Dendritic cell treated with granulocyte-macrophage colony-stimulating factor and Interleukin-4, amounts not matched to agents 40 ng/mL and 50 ng/mL, for 4 days (primary cell): ENCODE measurements at regions not wholly inside any gene's neighbourhood (a gene's known extent, or its start where the extent isn't known, plus 50 kb on each side); places are given as distances from the start of the nearest gene placed in this dataset.

Experiments
- H3K27ac Mint-ChIP-seq: one replicate; pipeline ENCODE4 v1.8.0; 2022; ENCODE audit warnings: mild to moderate bottlenecking, mixed read lengths
- H3K27me3 Mint-ChIP-seq: one replicate; pipeline ENCODE4 v1.8.0; 2022; ENCODE audit warnings: mild to moderate bottlenecking, mixed read lengths
- H3K36me3 Mint-ChIP-seq: one replicate; pipeline ENCODE4 v1.8.0; 2022; ENCODE audit warnings: low read depth, mixed read lengths
- H3K4me1 Mint-ChIP-seq: one replicate; pipeline ENCODE4 v1.8.0; 2022; ENCODE audit warnings: low read depth, mixed read lengths
- H3K4me3 Mint-ChIP-seq: one replicate; pipeline ENCODE4 v1.8.0; 2022; ENCODE audit warnings: mild to moderate bottlenecking, moderate library complexity, mixed read lengths
- H3K9me3 Mint-ChIP-seq: one replicate; pipeline ENCODE4 v1.8.0; 2022; ENCODE audit warnings: mixed read lengths
- intact Hi-C: fragments of 100-400 bp; cut with micrococcal nuclease; formaldehyde crosslinking; loops from one replicate; pipeline ENCODE4 v1.15.0; 2022

DNA sequence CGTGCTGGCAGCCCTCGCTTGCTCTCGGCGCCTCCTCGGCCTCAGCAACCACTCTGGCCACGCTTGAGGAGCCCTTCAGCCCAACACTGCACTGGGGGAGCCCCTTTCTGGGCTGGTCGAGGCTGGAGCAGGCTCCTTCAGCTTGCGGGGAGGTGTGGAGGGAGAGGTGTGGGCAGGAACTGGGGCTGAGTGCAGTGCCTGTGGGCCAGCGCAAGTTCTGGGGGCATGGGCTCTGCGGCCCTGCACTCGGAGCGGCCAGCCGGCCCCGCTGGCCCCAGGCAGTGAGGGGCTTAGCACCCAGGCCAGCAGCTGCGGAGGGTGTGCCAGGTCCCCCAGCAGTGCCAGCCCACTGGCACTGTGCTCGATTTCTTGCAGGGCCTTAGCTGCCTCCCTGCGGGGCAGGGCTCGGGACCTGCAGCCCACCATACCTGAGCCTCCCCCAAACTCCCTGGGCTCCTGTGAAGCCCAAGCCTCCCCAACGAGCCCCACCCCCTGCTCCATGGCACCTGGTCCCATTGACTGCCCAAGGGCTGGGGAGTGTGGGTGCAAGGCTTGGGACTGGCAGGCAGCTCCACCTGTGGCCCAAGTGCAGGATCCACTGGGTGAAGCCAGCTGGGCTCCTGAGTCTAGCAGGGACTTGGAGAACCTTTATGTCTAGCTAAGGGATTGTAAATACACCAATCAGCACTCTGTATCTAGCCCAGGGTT is 556.8 kb downstream of the GABRG1 start:
- Mint-ChIP-seq H3K27ac (no peak overlapping the region), H3K4me1 (no peaks in the 10 kb centered on the region), H3K36me3 (no peaks in the 10 kb centered on the region), H3K9me3 (peaks cover 19% of the 10 kb centered on the region), H3K27me3 (no peaks in the 10 kb centered on the region), H3K4me3 (no peak overlapping the region)
- intact Hi-C loops, result no loop called here

DNA sequence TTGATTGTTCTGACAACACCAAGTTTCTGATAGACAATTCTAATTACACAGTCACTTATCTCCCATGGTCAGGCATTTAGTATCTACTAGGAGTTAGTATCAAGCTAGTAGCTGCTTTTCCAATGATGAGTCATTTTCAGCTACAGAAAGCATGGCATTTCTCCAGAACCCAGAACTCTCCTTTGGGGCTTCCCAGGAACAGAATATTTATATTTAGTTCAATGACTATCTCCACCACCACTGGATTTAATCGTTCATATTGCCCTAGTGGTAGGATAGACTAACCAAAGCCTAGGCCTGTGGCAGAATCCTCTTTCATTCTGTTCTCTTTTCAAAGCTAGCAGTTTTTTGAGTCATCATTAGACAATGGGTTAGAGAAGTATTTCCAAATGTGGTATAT is 569.4 kb downstream of the GABRG1 start:
- peaks cover 10% of the 10 kb centered on the region for H3K9me3 Mint-ChIP-seq
- intact Hi-C loops, result no loop called here
- no peaks in the 10 kb centered on the region for H3K36me3 Mint-ChIP-seq

DNA sequence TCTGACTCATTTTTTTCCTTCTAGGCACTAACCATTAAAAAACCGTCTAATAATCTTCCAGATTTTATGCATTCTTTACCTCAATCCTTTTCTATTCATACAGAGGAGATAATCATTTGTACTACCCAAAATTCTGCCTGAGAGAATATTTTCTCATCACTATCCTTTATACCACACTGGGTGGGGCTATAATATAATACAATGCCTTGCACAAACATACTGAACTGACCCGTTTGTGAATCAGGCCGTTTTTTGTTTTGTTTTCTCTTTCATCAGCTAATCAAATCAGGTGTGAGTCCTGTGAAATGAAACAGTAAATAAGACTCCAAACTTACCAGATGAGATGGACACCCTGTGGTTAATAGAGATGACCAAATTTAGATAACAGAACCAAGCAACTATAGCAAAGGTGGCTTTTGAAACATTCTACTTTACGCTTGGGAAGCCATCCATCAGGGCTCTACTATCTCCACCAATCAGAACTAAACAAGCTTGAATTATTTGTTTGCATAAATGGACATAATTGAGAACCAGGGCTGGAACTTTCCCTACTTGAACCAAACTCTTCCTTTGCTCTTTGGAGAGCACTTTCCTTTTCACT is 573.0 kb downstream of the GABRG1 start:
- no peaks in the 10 kb centered on the region for H3K9me3 Mint-ChIP-seq
- no peaks in the 10 kb centered on the region for H3K27me3 Mint-ChIP-seq
- H3K4me1 Mint-ChIP-seq, result no peaks in the 10 kb centered on the region
- no peak overlapping the region for H3K27ac Mint-ChIP-seq
- H3K36me3 Mint-ChIP-seq, result no peaks in the 10 kb centered on the region
- no peak overlapping the region for H3K4me3 Mint-ChIP-seq
- intact Hi-C loops, result no loop called here

More for the DNA sequence above, 569.4 kb downstream of the GABRG1 start:
- Mint-ChIP-seq H3K4me3 (no peak overlapping the region), H3K27me3 (no peaks in the 10 kb centered on the region), H3K27ac (no peak overlapping the region), H3K4me1 (no peaks in the 10 kb centered on the region)

DNA sequence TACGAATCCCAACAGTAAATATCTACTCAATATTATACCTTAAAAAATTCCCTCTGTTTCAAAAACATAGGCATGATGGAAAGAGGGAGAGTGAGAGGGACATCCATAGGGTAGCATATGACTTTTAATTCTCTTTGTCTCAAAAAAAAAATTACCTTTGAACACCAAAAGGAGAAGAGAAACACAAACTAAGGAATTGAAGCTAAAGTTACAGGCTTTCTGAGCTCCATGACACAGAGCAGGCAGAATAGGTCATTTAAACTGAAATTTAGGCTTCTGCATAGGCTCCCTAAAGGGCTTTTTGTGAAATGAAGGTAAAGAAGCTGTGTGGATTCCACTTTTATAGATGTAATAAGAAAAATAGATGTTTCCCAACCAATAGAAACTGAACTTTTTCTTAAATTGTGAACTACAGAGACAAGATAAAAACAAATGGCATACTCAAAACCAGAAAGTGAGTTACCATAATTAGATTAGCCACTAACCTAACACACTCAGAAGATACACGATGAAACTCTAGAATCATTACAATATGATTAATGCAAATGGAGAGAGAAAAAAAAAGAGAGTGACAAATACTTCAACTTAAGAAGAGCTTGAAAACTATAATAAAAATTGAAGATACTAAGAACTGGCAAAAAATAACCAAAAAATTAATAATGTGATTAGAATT is 584.6 kb downstream of the GABRG1 start:
- intact Hi-C loops, result no loop called here
- no peak overlapping the region for H3K4me3 Mint-ChIP-seq
- H3K9me3 Mint-ChIP-seq, result peaks cover 42% of the 10 kb centered on the region
- no peaks in the 10 kb centered on the region for H3K27me3 Mint-ChIP-seq
- H3K4me1 Mint-ChIP-seq, result no peaks in the 10 kb centered on the region
- H3K27ac Mint-ChIP-seq, result no peak overlapping the region
- H3K36me3 Mint-ChIP-seq, result no peaks in the 10 kb centered on the region

DNA sequence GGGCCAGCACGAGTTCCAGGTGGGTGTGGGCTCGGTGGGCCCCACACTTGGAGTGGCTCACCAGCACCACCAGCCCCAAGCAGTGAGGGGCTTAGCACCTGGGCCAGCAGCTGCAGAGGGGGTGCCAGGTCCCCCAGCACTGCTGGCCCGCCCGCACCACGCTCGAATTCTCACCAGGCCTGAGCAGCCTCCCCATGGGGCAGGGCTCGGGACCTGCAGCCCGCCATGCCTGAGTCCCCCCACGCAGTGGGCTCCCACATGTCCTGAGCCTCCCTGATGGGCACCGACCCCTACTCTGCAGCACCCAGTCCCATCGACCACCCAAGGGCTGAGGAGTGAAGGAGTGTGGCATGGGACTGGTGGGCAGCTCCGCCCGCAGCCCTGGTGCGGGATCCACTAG is 593.4 kb downstream of the GABRG1 start:
- H3K27me3 Mint-ChIP-seq, result no peaks in the 10 kb centered on the region
- no peaks in the 10 kb centered on the region for H3K4me1 Mint-ChIP-seq
- H3K9me3 Mint-ChIP-seq, result peaks cover 60% of the 10 kb centered on the region
- intact Hi-C loops, result no loop called here
- no peak overlapping the region for H3K4me3 Mint-ChIP-seq
- no peak overlapping the region for H3K27ac Mint-ChIP-seq
- H3K36me3 Mint-ChIP-seq, result no peaks in the 10 kb centered on the region

DNA sequence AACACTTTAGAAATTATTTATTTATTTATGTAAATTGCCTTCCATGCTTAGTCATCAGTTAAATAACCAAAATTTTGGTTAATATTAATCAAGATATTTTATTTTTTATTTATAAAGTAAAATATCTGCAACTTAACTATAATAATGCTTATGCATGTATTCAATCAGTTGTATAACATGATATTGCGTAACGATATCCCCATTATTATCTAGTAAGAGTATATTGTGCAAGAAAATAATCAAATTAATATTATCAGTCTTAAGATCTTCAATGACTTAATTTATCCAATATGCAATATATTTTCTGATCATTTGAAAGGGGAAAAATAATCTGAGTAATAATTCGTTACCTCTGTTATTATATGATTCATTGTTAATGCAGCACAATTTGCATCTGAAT is 596.7 kb downstream of the GABRG1 start:
- Mint-ChIP-seq H3K27me3 (no peaks in the 10 kb centered on the region), H3K27ac (no peak overlapping the region), H3K36me3 (no peaks in the 10 kb centered on the region), H3K4me3 (no peak overlapping the region), H3K4me1 (no peaks in the 10 kb centered on the region), H3K9me3 (peaks cover 27% of the 10 kb centered on the region)
- intact Hi-C loops, result no loop called here

DNA sequence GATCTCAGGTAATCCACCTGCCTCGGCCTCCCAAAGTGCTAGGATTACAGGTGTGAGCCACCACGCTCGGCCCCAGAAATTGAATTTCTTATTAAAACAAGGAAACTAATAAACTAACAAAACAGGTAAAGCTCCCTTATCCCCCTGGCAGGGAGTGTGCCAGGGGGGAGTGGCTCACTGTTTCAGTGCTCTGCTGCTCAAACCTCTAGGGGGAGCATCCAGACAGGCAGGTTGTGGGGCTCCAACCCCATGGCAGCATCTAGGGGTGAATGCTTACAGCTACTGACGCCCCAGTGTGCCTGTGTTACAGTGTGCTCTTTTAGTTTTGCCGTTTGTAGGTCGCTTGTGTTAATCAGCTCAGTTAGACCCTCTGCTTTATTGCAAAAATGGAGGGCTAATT is 605.0 kb downstream of the GABRG1 start:
- Mint-ChIP-seq H3K4me1 (no peaks in the 10 kb centered on the region), H3K27ac (no peak overlapping the region), H3K36me3 (no peaks in the 10 kb centered on the region), H3K9me3 (peaks cover 9% of the 10 kb centered on the region), H3K27me3 (no peaks in the 10 kb centered on the region), H3K4me3 (no peak overlapping the region)
- intact Hi-C loops, result no loop called here

DNA sequence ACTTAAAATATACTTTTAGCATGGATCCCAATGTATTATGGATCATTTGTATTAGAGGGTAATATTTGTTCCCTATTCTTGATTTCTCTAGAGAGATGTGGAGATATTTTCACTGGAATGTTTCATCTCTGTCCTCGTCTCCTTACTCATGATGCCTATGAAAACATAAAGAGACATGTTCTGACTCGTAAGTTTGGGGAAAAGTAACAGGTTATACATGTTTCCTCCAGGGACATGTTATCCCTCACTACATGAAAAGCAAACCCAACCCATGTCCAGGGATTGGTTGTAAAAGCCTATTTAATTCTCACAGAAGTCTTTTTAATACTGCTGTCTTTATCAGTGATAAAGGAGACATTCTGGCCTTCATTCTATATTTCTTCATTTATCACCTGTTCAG is 621.4 kb downstream of the GABRG1 start:
- Mint-ChIP-seq H3K9me3 (no peaks in the 10 kb centered on the region), H3K36me3 (no peaks in the 10 kb centered on the region), H3K4me3 (no peak overlapping the region), H3K4me1 (no peaks in the 10 kb centered on the region), H3K27me3 (no peaks in the 10 kb centered on the region), H3K27ac (no peak overlapping the region)
- intact Hi-C loops, result no loop called here

DNA sequence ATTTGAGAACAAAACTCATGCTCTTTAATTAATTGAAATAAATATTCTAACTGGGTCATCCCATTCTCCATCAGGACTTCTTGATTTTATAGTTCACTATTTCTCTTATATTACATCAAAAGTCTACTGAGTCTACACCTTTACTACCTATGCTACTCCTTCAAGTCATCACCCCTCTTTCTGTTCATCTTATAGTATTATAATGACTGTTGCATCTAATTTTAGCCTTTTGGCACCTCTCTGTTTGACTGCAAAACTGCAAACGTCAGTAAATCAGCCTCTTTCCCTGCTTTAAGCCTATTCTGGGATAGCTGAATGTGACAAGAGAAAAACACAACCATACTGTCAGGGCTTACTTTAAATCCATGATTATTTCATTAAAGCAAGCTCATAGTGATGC is 639.1 kb downstream of the GABRG1 start:
- Mint-ChIP-seq H3K27me3 (no peaks in the 10 kb centered on the region), H3K27ac (no peak overlapping the region), H3K36me3 (no peaks in the 10 kb centered on the region), H3K9me3 (no peaks in the 10 kb centered on the region), H3K4me1 (no peaks in the 10 kb centered on the region), H3K4me3 (no peak overlapping the region)
- intact Hi-C loops, result no loop called here

DNA sequence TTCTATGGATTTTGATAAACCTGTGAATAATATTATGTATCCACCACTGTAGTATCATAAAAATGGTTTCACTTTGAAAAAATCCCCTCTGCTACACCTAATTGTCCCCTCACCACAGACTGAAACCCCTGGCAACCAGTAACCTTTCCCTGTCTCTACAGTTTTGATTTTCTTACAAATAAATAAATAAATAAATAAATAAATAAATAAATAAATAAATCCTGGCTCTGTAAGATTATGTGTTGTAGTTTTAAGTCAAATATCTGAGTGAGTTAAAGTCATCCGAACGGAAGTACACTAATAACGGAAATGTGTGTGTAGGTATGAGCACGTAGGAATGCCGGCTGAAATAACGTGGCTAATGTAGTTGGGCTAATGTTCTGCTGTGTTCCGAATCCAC is 641.5 kb downstream of the GABRG1 start:
- intact Hi-C loops, result no loop called here
- H3K27ac Mint-ChIP-seq, result no peak overlapping the region
- no peak overlapping the region for H3K4me3 Mint-ChIP-seq
- H3K27me3 Mint-ChIP-seq, result no peaks in the 10 kb centered on the region
- H3K9me3 Mint-ChIP-seq, result no peaks in the 10 kb centered on the region
- no peaks in the 10 kb centered on the region for H3K4me1 Mint-ChIP-seq
- H3K36me3 Mint-ChIP-seq, result no peaks in the 10 kb centered on the region

DNA sequence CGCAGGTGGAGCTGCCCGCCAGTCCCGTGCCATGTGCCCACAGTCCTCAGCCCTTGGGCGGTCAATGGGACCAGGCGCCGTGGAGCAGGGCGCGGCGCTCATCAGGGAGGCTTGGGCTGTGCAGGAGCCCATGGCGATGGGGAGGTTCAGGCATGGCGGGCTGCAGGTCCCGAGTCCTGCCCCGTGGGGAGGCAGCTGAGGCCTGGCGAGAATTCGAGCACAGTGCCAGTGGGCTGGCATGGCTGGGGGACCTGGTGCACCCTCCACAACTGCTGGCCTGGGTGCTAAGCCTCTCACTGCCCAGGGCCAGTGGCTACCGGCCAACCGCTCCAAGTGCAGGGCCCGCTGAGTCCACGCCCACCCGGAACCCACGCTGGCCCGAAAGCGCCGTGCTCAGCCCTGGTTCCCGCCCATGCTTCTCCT is 646.5 kb downstream of the GABRG1 start:
- intact Hi-C loops, result no loop called here
- Mint-ChIP-seq H3K36me3 (no peaks in the 10 kb centered on the region), H3K27ac (no peak overlapping the region), H3K4me3 (no peak overlapping the region), H3K27me3 (no peaks in the 10 kb centered on the region), H3K4me1 (no peaks in the 10 kb centered on the region), H3K9me3 (peaks cover 16% of the 10 kb centered on the region)

DNA sequence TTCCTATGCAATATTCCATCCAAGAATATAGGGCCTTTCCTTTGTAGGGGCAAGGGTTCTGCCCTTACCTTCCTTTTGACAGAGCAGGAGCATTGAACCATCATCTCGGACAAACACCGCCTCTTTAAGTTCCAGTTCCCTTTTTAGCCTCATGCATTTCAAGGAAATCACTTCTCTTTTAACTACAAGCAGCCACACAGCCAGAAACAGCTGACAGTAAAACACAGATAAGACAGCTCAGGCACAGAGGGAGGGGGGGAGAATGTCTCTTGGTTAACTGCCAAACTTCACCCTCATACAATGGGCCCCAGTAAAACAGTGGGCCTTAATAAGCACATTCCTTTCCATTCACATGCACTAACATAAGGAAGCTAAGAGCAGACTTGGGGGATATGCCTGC is 648.3 kb downstream of the GABRG1 start:
- no peak overlapping the region for H3K4me3 Mint-ChIP-seq
- no peaks in the 10 kb centered on the region for H3K36me3 Mint-ChIP-seq
- no peaks in the 10 kb centered on the region for H3K27me3 Mint-ChIP-seq
- H3K9me3 Mint-ChIP-seq, result peaks cover 16% of the 10 kb centered on the region
- no peaks in the 10 kb centered on the region for H3K4me1 Mint-ChIP-seq
- no peak overlapping the region for H3K27ac Mint-ChIP-seq
- intact Hi-C loops, result no loop called here

DNA sequence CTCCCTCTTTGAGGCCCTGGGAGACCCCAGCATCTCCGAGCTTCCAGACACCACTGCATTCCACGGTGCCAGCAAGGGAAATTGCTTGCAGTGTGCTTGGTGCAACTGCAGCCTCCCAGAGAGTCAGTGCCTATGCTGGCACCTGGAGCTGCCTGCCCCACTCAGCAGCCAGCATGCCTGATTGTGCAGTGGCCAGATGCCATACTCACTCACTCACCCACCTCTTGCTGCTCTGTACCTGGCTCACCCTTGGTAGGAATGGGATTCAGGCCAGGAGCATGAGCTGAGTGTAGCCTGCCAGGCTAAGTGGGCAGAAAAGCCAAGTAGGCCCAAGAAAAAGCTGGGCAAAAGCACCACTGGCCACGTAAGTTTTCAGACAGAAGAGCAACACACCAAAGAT is 651.4 kb downstream of the GABRG1 start:
- Mint-ChIP-seq H3K4me3 (no peak overlapping the region), H3K27ac (no peak overlapping the region), H3K4me1 (no peaks in the 10 kb centered on the region), H3K27me3 (no peaks in the 10 kb centered on the region), H3K36me3 (no peaks in the 10 kb centered on the region), H3K9me3 (peaks cover 16% of the 10 kb centered on the region)
- intact Hi-C loops, result no loop called here

DNA sequence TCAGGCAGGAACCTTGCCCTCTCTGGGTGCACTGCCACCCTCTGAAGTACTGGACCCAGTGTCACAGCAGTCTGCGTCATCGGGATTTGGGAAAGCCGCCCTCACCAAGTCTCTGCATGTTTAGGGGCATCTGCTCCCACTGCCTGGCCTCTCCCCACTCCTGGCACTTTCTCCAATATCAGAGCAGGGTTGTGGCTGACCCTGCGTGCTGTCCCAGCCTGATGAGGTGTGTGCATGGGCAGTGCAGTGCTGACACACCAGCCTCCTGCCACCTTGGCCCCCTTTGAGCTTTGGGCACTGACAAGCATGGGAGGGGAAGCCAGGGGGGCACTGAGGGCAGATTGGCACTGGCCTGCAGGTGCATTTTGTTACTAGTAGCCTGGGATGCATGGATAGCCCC is 652.5 kb downstream of the GABRG1 start:
- no peak overlapping the region for H3K27ac Mint-ChIP-seq
- H3K9me3 Mint-ChIP-seq, result peaks cover 9% of the 10 kb centered on the region
- H3K27me3 Mint-ChIP-seq, result no peaks in the 10 kb centered on the region
- no peaks in the 10 kb centered on the region for H3K36me3 Mint-ChIP-seq
- no peak overlapping the region for H3K4me3 Mint-ChIP-seq
- no peaks in the 10 kb centered on the region for H3K4me1 Mint-ChIP-seq
- intact Hi-C loops, result no loop called here
